Neural cell (in vitro differentiated cells): ENCODE measurements at regions not wholly inside any gene's neighbourhood (a gene's known extent, or its start where the extent isn't known, plus 50 kb on each side); places are given as distances from the start of the nearest gene placed in this dataset.

Source experiments
- H2AFZ ChIP-seq: fragments of 200-600, 300-800 bp; sonication (generic), shearing (Covaris generic); 2 replicates; pipeline ENCODE4 v1.6.0; 2014; ENCODE audit warnings: low read depth, mild to moderate bottlenecking, antibody characterized with exemption, low read length, moderate library complexity
- H3F3A ChIP-seq: fragments of 200-600 bp; shearing (Covaris generic); 2 replicates; pipeline ENCODE4 v1.6.1; 2016; ENCODE audit warnings: mild to moderate bottlenecking, moderate library complexity, mixed read lengths, antibody characterized with exemption, low read length; ENCODE audit not compliant: insufficient read depth, poor library complexity, severe bottlenecking
- H3K27ac ChIP-seq: fragments of 200-600, 300-800 bp; sonication (generic), shearing (Covaris generic); 2 replicates; pipeline ENCODE4 v1.5.1; 2014; ENCODE audit warnings: mild to moderate bottlenecking, low read length, moderate library complexity
- H3K27me3 ChIP-seq: fragments of 300-800, 200-600 bp; sonication (generic), shearing (Covaris generic); 2 replicates; pipeline ENCODE4 v1.6.0; 2014; ENCODE audit warnings: mild to moderate bottlenecking, low read depth, low read length, moderate library complexity; ENCODE audit not compliant: insufficient read depth
- H3K36me3 ChIP-seq: fragments of 300-800, 200-600 bp; sonication (generic), shearing (Covaris generic); 2 replicates; pipeline ENCODE4 v1.5.1; 2014; ENCODE audit warnings: mild to moderate bottlenecking, antibody characterized with exemption, low read length, moderate library complexity; ENCODE audit not compliant: insufficient read depth
- H3K4me2 ChIP-seq: fragments of 300-800, 200-600 bp; sonication (generic), shearing (Covaris generic); 2 replicates; pipeline ENCODE4 v1.6.0; 2014; ENCODE audit warnings: mild to moderate bottlenecking, low read length
- H3K4me3 ChIP-seq: fragments of 300-800, 200-600 bp; sonication (generic), shearing (Covaris generic); 2 replicates; pipeline ENCODE4 v1.5.1; 2014; ENCODE audit warnings: mild to moderate bottlenecking, low read length, moderate library complexity
- H3K79me2 ChIP-seq: fragments of 200-600 bp; shearing (Covaris generic); replicated peaks from 2 replicates; pipeline ENCODE4 v1.6.0; 2014; ENCODE audit warnings: mild to moderate bottlenecking, low read length, moderate library complexity; ENCODE audit not compliant: insufficient read depth
- H3K9ac ChIP-seq: fragments of 300-800, 200-600 bp; sonication (generic), shearing (Covaris generic); 2 replicates; pipeline ENCODE4 v1.6.1; 2016; ENCODE audit warnings: mild to moderate bottlenecking, low read length, mixed read lengths
- H3K9me2 ChIP-seq: fragments of 200-600 bp; shearing (Covaris generic); 2 replicates; pipeline ENCODE4 v1.6.1; 2016; ENCODE audit warnings: mild to moderate bottlenecking, low read length, mixed read lengths; ENCODE audit not compliant: insufficient read depth
- H3K9me3 ChIP-seq: fragments of 200-600, 300-800 bp; sonication (generic), shearing (Covaris generic); 2 replicates; pipeline ENCODE4 v1.6.1; 2016; ENCODE audit warnings: mild to moderate bottlenecking, mixed run types, low read length, moderate library complexity, mixed read lengths
- H4K20me1 ChIP-seq: fragments of 200-600 bp; shearing (Covaris generic); 2 replicates; pipeline ENCODE4 v1.6.1; 2016; ENCODE audit warnings: mild to moderate bottlenecking, mixed run types; ENCODE audit not compliant: insufficient read depth
- CTCF ChIP-seq: fragments of 450-650 bp; IDR thresholded peaks from 2 replicates; pipeline ENCODE4 v1.5.1; 2014; ENCODE audit warnings: antibody characterized with exemption, mild to moderate bottlenecking, moderate library complexity; ENCODE audit not compliant: poor library complexity, severe bottlenecking
- EP300 ChIP-seq: fragments of 450-650 bp; conservative IDR thresholded peaks from 2 replicates; pipeline ENCODE4 v1.6.1; 2014; ENCODE audit warnings: antibody characterized with exemption, mild to moderate bottlenecking, moderate library complexity; ENCODE audit not compliant: poor library complexity, severe bottlenecking
- EZH2 ChIP-seq: fragments of 200-600, 300-800 bp; shearing (Covaris generic), sonication (generic); IDR thresholded peaks from 2 replicates; pipeline ENCODE4 v1.6.1; 2014; ENCODE audit warnings: antibody characterized with exemption, low read length, borderline replicate concordance, mild to moderate bottlenecking; ENCODE audit not compliant: insufficient read depth, poor library complexity, severe bottlenecking
- MXI1 ChIP-seq: fragments of 450-650 bp; conservative IDR thresholded peaks from 2 replicates; pipeline ENCODE4 v1.6.1; 2014; ENCODE audit warnings: antibody characterized with exemption, mild to moderate bottlenecking; ENCODE audit not compliant: poor library complexity, severe bottlenecking
- POLR2AphosphoS5 ChIP-seq: IDR thresholded peaks from 2 replicates; pipeline ENCODE4 v1.6.1; 2012
- RAD21 ChIP-seq: fragments of 450-650 bp; conservative IDR thresholded peaks from 2 replicates; pipeline ENCODE4 v1.6.1; 2014; ENCODE audit warnings: antibody characterized with exemption, mild to moderate bottlenecking, moderate library complexity
- REST ChIP-seq: IDR thresholded peaks from 2 replicates; pipeline ENCODE4 v1.6.1; 2012; ENCODE audit warnings: borderline replicate concordance
- SMC3 ChIP-seq: fragments of 450-650 bp; conservative IDR thresholded peaks from 2 replicates; pipeline ENCODE4 v1.6.1; 2014; ENCODE audit warnings: antibody characterized with exemption, mild to moderate bottlenecking, moderate library complexity; ENCODE audit not compliant: poor library complexity
- TAF1 ChIP-seq: IDR thresholded peaks from 2 replicates; pipeline ENCODE4 v1.6.1; 2012; ENCODE audit warnings: low read depth

- Histone ChIP-seq H2AFZ (no peak overlapping the region), H3K79me2 (no peaks in the 10 kb centered on the region), H3K4me2 (no peak overlapping the region), H3K27ac (no peak overlapping the region), H3K9me2 (no peaks in the 10 kb centered on the region), H3K9me3 (no peaks in the 10 kb centered on the region), H3K4me3 (no peak overlapping the region), H3F3A (no peaks in the 10 kb centered on the region), H4K20me1 (no peaks in the 10 kb centered on the region), H3K27me3 (no peaks in the 10 kb centered on the region), H3K9ac (no peak overlapping the region), H3K36me3 (no peaks in the 10 kb centered on the region)
- TF ChIP-seq POLR2AphosphoS5, result no peak
- no peak for TF ChIP-seq MXI1
- no peak for TF ChIP-seq CTCF
- no peak for TF ChIP-seq EP300
- no peak for TF ChIP-seq EZH2
- no peak for TF ChIP-seq SMC3
- TF ChIP-seq REST, result no peak
- TF ChIP-seq RAD21, result no peak
- no peak for TF ChIP-seq TAF1
Observed at GRCh38 chr1:224533517-224533916, 82.6 kb upstream of the CNIH3 start.

- Histone ChIP-seq H3K36me3 (no peaks in the 10 kb centered on the region), H3K9ac (no peak overlapping the region), H3K4me3 (no peak overlapping the region), H3K79me2 (no peaks in the 10 kb centered on the region), H4K20me1 (no peaks in the 10 kb centered on the region), H2AFZ (no peak overlapping the region), H3K9me3 (no peaks in the 10 kb centered on the region), H3K27me3 (no peaks in the 10 kb centered on the region), H3K27ac (no peak overlapping the region), H3K9me2 (no peaks in the 10 kb centered on the region), H3K4me2 (no peak overlapping the region), H3F3A (no peaks in the 10 kb centered on the region)
- TF ChIP-seq SMC3, result no peak
- TF ChIP-seq POLR2AphosphoS5, result no peak
- TF ChIP-seq CTCF, result no peak
- no peak for TF ChIP-seq REST
- TF ChIP-seq RAD21, result no peak
- no peak for TF ChIP-seq EP300
- no peak for TF ChIP-seq MXI1
- no peak for TF ChIP-seq TAF1
- no peak for TF ChIP-seq EZH2
Observed at GRCh38 chr1:224534731-224535130, 81.4 kb upstream of the CNIH3 start.
